ENCODE measurements at regions not wholly inside any gene's neighbourhood (a gene's known extent, or its start where the extent isn't known, plus 50 kb on each side); places are given as distances from the start of the nearest gene placed in this dataset.

GRCh38 chr2:217466104-217466503 lies 536.7 kb downstream of the TNS1 start:
- no peak for DNase-seq (ENCODE audit: low read depth)
- H3K4me3 ChIP-seq (ENCODE audit: low read depth, low read length): no peak overlapping the region
- TF ChIP-seq CTCF (IDR thresholded peaks at IDR 0.05; ENCODE audit: insufficient read depth, low read length): no peak

DNA sequence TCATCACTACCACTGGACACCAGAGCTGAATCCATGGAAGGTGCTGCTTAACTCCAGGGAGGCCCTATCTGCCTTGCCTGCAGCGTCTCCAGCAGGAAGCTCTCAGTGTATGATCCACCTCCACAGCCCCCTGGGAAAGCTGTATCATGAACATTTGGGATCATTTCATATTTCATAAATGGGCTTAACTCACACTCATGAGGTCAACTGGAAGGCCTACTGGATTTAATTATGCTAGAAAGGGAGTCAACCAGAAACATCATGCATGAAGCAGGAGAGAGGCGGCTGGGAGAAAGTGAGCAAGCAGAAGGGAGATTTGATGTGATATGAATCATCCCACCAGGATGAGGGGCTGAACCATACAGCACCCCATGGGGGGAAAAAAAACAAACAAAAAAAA lies 537.7 kb downstream of the TNS1 start:
- H3K4me3 ChIP-seq (ENCODE audit: low read depth, low read length): no peak overlapping the region
- TF ChIP-seq CTCF (IDR thresholded peaks at IDR 0.05; ENCODE audit: insufficient read depth, low read length): no peak
- DNase-seq (ENCODE audit: low read depth): no peak

DNA sequence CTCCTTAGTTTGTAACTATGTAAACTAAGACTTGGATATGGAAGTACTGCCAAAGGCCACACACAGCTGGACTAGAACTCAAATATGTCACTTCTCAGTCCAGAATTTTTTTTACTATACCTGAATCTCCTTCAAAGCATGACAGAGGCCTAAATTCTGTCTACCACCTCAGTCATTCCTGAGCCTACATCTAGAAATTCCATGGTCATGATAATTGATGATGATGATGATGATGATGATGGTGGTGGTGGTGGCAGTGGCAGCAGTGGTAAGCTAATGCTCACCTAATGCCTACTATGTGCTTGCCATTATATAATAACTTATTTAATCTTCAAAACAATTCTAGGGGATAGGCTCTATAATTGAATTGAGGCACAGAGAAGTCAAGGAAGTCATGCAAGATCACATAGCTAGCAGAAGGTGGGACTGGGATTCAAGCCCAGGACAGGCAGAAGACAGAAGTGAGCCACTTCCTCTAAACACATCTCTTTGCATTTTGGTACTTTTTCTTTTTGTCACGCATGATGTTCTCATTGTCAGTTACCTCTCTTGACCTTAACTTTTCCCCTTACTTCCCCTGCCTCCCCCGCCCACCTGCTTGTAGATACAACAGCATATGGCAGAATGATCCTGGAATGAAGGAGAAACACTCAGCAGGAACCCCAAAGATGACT lies 539.3 kb downstream of the TNS1 start:
- no peak for DNase-seq (ENCODE audit: low read depth)
- no peak for TF ChIP-seq CTCF (IDR thresholded peaks at IDR 0.05; ENCODE audit: insufficient read depth, low read length)
- no peak overlapping the region for H3K4me3 ChIP-seq (ENCODE audit: low read depth, low read length)

DNA sequence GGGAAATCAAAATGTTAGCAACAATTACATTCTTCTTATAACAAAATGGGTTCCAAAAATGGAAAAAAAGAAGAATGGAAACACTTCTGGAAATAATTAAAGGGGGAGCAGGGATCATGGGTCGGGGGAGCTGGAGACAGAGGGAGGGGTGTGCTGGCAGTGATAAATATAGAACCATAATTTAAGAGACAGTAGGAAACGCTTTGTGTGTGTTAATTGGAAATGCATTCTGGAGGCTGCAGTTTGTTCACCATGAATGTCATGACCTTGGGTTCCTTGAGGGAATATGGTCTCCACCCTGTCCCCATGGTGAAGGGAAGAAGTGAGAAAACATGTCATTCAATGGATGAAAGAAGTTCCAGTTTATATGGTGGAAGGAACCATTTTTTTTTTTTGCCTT lies 540.7 kb downstream of the TNS1 start:
- TF ChIP-seq CTCF (IDR thresholded peaks at IDR 0.05; ENCODE audit: insufficient read depth, low read length): no peak
- H3K4me3 ChIP-seq (ENCODE audit: low read depth, low read length): no peak overlapping the region
- DNase-seq (ENCODE audit: low read depth): no peak

- no peak for TF ChIP-seq CTCF (IDR thresholded peaks at IDR 0.05; ENCODE audit: insufficient read depth, low read length)
- no peak for DNase-seq (ENCODE audit: low read depth)
- no peak overlapping the region for H3K4me3 ChIP-seq (ENCODE audit: low read depth, low read length)
These were observed 541.1 kb downstream of the TNS1 start for GRCh38 chr2:217461674-217462073.

DNA sequence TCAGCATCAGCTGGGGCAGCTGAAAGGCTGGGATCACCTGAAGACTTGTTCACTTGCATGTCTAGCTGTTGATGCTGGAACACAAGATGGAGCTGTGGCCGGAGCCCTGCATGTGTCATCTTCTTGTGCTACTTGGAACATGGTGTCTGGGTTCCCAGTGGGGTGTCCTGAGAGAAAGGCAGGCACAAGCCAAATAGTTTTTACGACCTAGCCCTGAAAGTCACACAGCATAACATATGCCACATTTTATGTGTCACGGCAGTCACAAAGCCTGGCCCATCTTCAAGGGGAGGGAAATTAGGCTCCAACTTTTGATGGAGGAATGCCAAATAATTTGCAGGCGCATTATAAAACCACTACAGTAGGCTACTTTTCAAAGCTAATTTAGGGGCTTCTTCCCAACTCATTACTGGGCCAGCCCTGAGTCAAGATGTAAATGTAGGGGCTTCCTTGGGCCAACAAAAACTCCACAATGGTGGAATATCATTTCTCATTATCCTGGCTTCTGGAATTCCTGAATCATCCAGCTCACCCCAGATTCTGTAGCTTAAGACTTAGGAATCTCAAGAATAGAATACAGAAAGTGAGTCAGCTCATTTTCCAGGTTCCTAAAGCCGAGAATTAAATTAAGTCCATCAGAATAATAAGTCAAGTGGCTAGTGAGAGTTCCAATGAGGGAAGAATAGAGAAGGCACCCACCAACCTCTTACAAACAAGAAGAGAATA lies 543.0 kb downstream of the TNS1 start:
- peak; percentile 37 for DNase-seq (ENCODE audit: low read depth)
- H3K4me3 ChIP-seq (ENCODE audit: low read depth, low read length): no peak overlapping the region
- TF ChIP-seq CTCF (IDR thresholded peaks at IDR 0.05; ENCODE audit: insufficient read depth, low read length): no peak

Data from fibroblast of the aortic adventitia (primary cell).